ENCODE measurements at regions not wholly inside any gene's neighbourhood (a gene's known extent, or its start where the extent isn't known, plus 50 kb on each side); places are given as distances from the start of the nearest gene placed in this dataset.
"Not testable (repeated sequence)": the region's sequence is repeated elsewhere in the genome, so short reads cannot be mapped to it uniquely, and the experiment has no call there.

DNA sequence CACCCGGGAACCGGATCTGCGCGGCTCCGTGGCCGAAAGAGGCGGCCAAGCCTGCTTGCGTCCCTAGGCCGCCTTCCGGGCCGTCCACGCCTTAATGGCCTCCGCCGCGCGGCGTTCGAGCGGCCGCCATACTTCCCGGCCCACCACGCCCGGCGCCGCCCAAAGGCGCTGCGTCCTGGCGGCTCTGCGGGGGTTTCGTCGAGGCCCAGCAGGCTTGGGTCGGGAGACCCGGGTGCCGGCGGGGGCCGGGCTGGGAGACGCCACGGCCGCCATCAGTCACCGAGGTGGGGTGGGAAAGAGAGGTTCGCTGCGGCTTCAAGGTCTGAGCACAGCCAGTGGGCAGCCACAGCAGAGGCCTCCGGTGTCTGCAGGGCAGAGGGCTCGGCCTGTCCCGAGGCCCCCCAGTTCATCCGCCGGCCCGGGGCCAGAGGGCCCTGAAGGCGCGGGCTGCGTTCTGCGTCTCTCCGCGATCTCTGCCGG lies 545.8 kb upstream of the CDH10 start:
- POLR2A ChIA-PET = no interaction called here
- no peak overlapping the region for H3K27ac ChIP-seq (ENCODE audit: low read depth, low read length)
- no peaks in the 10 kb centered on the region for H3K27me3 ChIP-seq (ENCODE audit: control insufficient read depth, insufficient read depth, low read length)
- DNase-seq (ENCODE audit: low read depth, low spot score) = no peak
- CTCF ChIA-PET = no interaction called here
- no peak overlapping the region for H3K4me3 ChIP-seq (ENCODE audit: low read depth, low read length)
- H3K9me3 ChIP-seq (ENCODE audit: control insufficient read depth, insufficient read depth, low read length) = peaks cover 7% of the 10 kb centered on the region; the same call in 1 of the 2 replicates
- TF ChIP-seq CTCF (IDR thresholded peaks at IDR 0.05; ENCODE audit: low read depth, low read length) = no peak

DNA sequence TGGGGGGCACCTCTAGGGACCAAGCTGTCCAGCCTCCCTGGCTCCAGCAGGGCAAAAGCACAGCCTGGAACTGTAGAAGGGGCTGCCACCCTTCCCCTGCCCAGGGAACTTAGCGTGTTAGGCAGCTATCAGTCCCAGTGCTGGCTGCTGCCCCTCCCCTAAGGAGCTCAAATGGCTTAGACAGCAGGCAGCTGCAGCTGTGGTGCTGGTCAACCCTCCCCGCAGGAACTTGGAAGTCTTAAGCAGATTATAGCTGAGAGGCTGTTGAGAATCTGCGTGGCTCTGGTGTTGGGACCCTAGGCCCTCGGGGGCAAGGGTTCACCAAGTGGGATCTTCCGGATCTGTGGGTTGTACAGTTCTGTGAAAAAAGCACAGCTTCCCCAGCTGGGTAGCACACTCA lies 536.5 kb upstream of the CDH10 start:
- no peak for TF ChIP-seq CTCF (IDR thresholded peaks at IDR 0.05; ENCODE audit: low read depth, low read length)
- ChIA-PET POLR2A (no interaction called here), CTCF (no interaction called here)
- no peak for DNase-seq (ENCODE audit: low read depth, low spot score)
- peaks cover 11% of the 10 kb centered on the region for H3K9me3 ChIP-seq (ENCODE audit: control insufficient read depth, insufficient read depth, low read length)
- no peaks in the 10 kb centered on the region for H3K27me3 ChIP-seq (ENCODE audit: control insufficient read depth, insufficient read depth, low read length)
- no peak overlapping the region for H3K27ac ChIP-seq (ENCODE audit: low read depth, low read length)
- H3K4me3 ChIP-seq (ENCODE audit: low read depth, low read length) = no peak overlapping the region

DNA sequence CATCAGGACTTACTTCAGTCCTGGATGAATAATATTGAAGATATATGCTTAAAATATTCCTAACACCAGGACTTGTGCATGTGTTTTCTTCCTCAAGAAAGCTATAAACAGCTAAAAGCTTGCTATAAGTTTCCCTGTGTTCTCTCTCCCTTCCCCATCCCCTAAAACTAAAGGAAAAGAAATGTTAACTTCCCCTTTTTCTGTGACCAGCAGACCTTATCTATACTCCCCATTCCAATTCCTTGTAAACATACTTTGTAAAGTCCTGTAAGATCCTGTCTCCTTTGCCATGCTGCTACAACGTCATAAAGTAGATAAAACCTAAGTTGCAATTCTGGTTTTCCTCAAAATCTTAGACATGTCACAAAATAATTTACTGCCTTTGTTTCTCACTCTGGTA lies 517.8 kb upstream of the CDH10 start:
- H3K4me3 ChIP-seq (ENCODE audit: low read depth, low read length); POLR2A ChIA-PET; H3K27me3 ChIP-seq (ENCODE audit: control insufficient read depth, insufficient read depth, low read length); CTCF ChIA-PET; DNase-seq (ENCODE audit: low read depth, low spot score); H3K27ac ChIP-seq (ENCODE audit: low read depth, low read length): not testable (repeated sequence)
- peaks cover 10% of the 10 kb centered on the region; the same call in 1 of the 2 replicates for H3K9me3 ChIP-seq (ENCODE audit: control insufficient read depth, insufficient read depth, low read length)

DNA sequence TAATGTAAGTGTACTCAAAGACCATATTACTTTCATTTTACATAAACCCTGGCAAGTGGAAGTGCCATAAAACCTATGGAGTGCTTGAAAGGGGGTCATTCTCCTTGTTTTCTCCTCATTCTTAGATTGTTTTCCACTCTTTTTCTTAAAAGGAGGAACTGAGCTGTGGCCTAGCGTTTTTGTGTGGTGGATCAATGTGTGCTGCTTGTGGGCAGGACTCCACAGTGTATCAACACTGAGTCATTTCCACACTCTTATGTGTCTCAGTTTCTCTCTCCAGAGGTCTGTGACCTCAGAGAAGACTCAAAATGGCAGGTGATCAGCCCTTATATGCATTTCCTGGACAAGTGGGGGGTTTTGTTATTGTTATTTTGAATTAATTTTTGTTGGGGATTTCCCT lies 516.1 kb upstream of the CDH10 start:
- no peak overlapping the region for H3K27ac ChIP-seq (ENCODE audit: low read depth, low read length)
- ChIA-PET POLR2A (no interaction called here), CTCF (no interaction called here)
- no peaks in the 10 kb centered on the region for H3K27me3 ChIP-seq (ENCODE audit: control insufficient read depth, insufficient read depth, low read length)
- DNase-seq (ENCODE audit: low read depth, low spot score) = no peak
- peaks cover 10% of the 10 kb centered on the region; the same call in 1 of the 2 replicates for H3K9me3 ChIP-seq (ENCODE audit: control insufficient read depth, insufficient read depth, low read length)
- TF ChIP-seq CTCF (IDR thresholded peaks at IDR 0.05; ENCODE audit: low read depth, low read length) = no peak
- H3K4me3 ChIP-seq (ENCODE audit: low read depth, low read length) = no peak overlapping the region

DNA sequence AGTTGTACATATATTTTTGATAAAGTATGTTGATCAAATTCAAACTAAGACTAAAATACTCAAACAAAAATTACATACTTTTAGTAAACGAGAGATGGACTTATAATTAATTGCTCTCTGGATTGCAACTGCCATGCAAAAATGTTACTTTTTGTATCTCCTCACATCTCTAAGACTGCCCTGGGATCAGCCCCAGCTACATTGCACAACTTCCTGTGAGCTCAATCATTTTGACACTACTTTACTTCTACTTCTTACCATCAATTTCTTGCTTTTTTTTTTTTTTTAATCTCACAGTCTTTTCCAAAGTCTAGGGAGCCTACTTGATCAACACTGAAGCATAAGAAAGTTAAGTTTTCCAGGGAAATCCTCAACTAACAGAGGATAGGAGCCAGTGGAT lies 506.0 kb upstream of the CDH10 start:
- H3K27ac ChIP-seq (ENCODE audit: low read depth, low read length) = no peak overlapping the region
- no peak overlapping the region for H3K4me3 ChIP-seq (ENCODE audit: low read depth, low read length)
- no peak for TF ChIP-seq CTCF (IDR thresholded peaks at IDR 0.05; ENCODE audit: low read depth, low read length)
- no peaks in the 10 kb centered on the region for H3K27me3 ChIP-seq (ENCODE audit: control insufficient read depth, insufficient read depth, low read length)
- POLR2A ChIA-PET = no interaction called here
- CTCF ChIA-PET = no interaction called here
- no peak for DNase-seq (ENCODE audit: low read depth, low spot score)
- no peaks in the 10 kb centered on the region for H3K9me3 ChIP-seq (ENCODE audit: control insufficient read depth, insufficient read depth, low read length)

GRCh38 chr5:25128606-25129005 lies 483.8 kb upstream of the CDH10 start:
- TF ChIP-seq CTCF (IDR thresholded peaks at IDR 0.05; ENCODE audit: low read depth, low read length) = no peak
- H3K27ac ChIP-seq (ENCODE audit: low read depth, low read length) = no peak overlapping the region
- peaks cover under 1% of the 10 kb centered on the region; the same call in 1 of the 2 replicates for H3K9me3 ChIP-seq (ENCODE audit: control insufficient read depth, insufficient read depth, low read length)
- H3K27me3 ChIP-seq (ENCODE audit: control insufficient read depth, insufficient read depth, low read length) = no peaks in the 10 kb centered on the region
- POLR2A ChIA-PET = no interaction called here
- no peak overlapping the region for H3K4me3 ChIP-seq (ENCODE audit: low read depth, low read length)
- no peak for DNase-seq (ENCODE audit: low read depth, low spot score)
- CTCF ChIA-PET = no interaction called here

All from AG04450 (cell line).